ENCODE measurements at regions not wholly inside any gene's neighbourhood (a gene's known extent, or its start where the extent isn't known, plus 50 kb on each side); places are given as distances from the start of the nearest gene placed in this dataset.

DNA sequence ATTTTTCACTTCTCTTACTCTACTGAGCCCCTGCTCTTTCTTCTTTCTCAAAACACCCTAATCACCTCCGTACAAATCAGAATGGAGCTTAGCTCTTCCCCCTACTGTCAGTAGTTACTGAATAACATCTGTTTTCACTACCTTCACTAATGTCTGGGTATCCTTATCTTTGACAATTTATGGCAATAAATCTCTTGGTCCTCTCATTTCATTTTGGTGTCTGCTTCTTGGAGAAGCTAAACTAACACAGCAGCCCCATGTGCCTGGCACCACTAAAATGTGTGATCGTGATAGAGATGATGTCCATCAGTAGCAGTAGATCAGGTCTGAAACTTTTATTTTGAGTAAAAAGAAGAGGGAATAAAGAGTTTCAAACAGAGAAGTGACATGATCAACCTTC lies 496.5 kb downstream of the PID1 start:
- H3K4me1 Mint-ChIP-seq (ENCODE audit: low read depth) = no peaks in the 10 kb centered on the region
- H3K4me3 Mint-ChIP-seq = no peak overlapping the region
- no peak overlapping the region for H3K27ac Mint-ChIP-seq
- ATAC-seq (ENCODE audit: poor library complexity) = no peak
- Histone ChIP-seq H3K27me3 (ENCODE audit: control insufficient read depth in 1 of 2, insufficient read depth in 2 of 2, low read length in 2 of 2) (no peaks in the 10 kb centered on the region), H3K4me1 (ENCODE audit: insufficient read depth, low read length) (no peaks in the 10 kb centered on the region), H3K4me3 (ENCODE audit: low read length) (no peak overlapping the region), H3K9me3 (ENCODE audit: control insufficient read depth in 1 of 2, insufficient read depth in 1 of 2, low read length in 2 of 2) (no peaks in the 10 kb centered on the region), H3K36me3 (ENCODE audit: insufficient read depth, low read length) (no peaks in the 10 kb centered on the region), H3K27ac (ENCODE audit: low read depth in 1 of 2, low read length in 2 of 2) (no peak overlapping the region)
- no peaks in the 10 kb centered on the region for H3K27me3 Mint-ChIP-seq
- intact Hi-C loops (cut with DNase I, micrococcal nuclease) = no loop called here
- POLR2A ChIA-PET = no interaction called here
- no peaks in the 10 kb centered on the region for H3K36me3 Mint-ChIP-seq (ENCODE audit: low read depth)
- H3K9me3 Mint-ChIP-seq = peaks cover 2% of the 10 kb centered on the region
- CTCF ChIA-PET = interaction anchor here (0.6 kb wide), 1 partner anchor 718 kb away, joined by 3 read pairs; no protein-coding TSS in a partner anchor
- TF ChIP-seq, protein P1, sequence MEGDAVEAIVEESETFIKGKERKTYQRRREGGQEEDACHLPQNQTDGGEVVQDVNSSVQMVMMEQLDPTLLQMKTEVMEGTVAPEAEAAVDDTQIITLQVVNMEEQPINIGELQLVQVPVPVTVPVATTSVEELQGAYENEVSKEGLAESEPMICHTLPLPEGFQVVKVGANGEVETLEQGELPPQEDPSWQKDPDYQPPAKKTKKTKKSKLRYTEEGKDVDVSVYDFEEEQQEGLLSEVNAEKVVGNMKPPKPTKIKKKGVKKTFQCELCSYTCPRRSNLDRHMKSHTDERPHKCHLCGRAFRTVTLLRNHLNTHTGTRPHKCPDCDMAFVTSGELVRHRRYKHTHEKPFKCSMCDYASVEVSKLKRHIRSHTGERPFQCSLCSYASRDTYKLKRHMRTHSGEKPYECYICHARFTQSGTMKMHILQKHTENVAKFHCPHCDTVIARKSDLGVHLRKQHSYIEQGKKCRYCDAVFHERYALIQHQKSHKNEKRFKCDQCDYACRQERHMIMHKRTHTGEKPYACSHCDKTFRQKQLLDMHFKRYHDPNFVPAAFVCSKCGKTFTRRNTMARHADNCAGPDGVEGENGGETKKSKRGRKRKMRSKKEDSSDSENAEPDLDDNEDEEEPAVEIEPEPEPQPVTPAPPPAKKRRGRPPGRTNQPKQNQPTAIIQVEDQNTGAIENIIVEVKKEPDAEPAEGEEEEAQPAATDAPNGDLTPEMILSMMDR (IDR thresholded peaks at IDR 0.05) = no peak
- DNase-seq = no peak

DNA sequence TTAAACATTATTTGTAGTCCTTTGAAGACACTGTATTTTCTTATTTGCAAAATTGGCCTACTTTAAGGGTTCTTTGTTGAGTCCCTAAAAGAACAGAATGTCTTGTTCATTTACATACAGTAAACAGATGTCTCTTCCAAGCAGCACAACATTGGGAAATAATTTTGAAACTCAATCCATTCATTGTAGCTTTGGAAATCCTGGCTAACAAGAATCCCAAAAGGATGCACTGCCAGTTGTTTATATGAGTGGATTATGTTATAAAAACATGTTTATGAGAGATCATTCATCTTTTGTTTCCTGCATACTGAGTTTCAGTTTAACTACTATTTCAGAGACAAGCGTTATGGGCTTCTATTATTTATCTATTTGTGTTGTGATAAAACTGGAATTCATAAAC lies 499.3 kb downstream of the PID1 start:
- TF ChIP-seq, protein P1 (IDR thresholded peaks at IDR 0.05) = no peak
- ChIA-PET POLR2A (no interaction called here), CTCF (no interaction called here)
- intact Hi-C loops (cut with DNase I, micrococcal nuclease) = no loop called here
- Mint-ChIP-seq H3K4me1 (ENCODE audit: low read depth) (no peaks in the 10 kb centered on the region), H3K36me3 (ENCODE audit: low read depth) (no peaks in the 10 kb centered on the region), H3K4me3 (no peak overlapping the region), H3K27ac (no peak overlapping the region), H3K9me3 (peaks cover 2% of the 10 kb centered on the region), H3K27me3 (no peaks in the 10 kb centered on the region)
- no peak overlapping the region for H3K27ac ChIP-seq (ENCODE audit: low read depth in 1 of 2, low read length in 2 of 2)
- no peak overlapping the region for H3K4me3 ChIP-seq (ENCODE audit: low read length)
- no peaks in the 10 kb centered on the region for H3K36me3 ChIP-seq (ENCODE audit: insufficient read depth, low read length)
- H3K9me3 ChIP-seq (ENCODE audit: control insufficient read depth in 1 of 2, insufficient read depth in 1 of 2, low read length in 2 of 2) = no peaks in the 10 kb centered on the region
- ATAC-seq (ENCODE audit: poor library complexity) = no peak
- no peaks in the 10 kb centered on the region for H3K27me3 ChIP-seq (ENCODE audit: control insufficient read depth in 1 of 2, insufficient read depth in 2 of 2, low read length in 2 of 2)
- H3K4me1 ChIP-seq (ENCODE audit: insufficient read depth, low read length) = no peaks in the 10 kb centered on the region
- DNase-seq = no peak

DNA sequence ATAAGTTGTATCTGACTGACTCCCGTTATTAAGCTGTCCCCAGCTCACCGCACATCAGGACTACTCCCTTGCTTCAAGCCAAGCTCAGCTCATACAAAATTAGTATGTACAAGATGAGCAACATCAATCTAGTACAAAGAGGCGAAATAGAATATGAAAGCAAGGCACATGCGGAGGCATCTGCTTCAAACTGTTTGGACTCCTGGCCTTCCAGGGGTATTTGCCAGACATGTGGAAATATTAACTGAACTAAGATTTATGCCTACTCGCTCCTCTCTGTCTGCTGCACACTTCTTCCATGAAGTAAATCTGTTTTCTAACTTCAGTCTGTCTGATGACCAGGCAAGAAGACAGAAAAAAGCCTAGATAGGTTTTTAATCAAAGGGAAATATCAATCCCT lies 499.8 kb downstream of the PID1 start:
- Mint-ChIP-seq H3K9me3 (peaks cover 2% of the 10 kb centered on the region), H3K4me1 (ENCODE audit: low read depth) (no peaks in the 10 kb centered on the region), H3K27me3 (no peaks in the 10 kb centered on the region), H3K36me3 (ENCODE audit: low read depth) (no peaks in the 10 kb centered on the region), H3K4me3 (no peak overlapping the region), H3K27ac (no peak overlapping the region)
- DNase-seq (no peak), ATAC-seq (ENCODE audit: poor library complexity) (no peak)
- H3K36me3 ChIP-seq (ENCODE audit: insufficient read depth, low read length) = no peaks in the 10 kb centered on the region
- POLR2A ChIA-PET = no interaction called here
- no peaks in the 10 kb centered on the region for H3K4me1 ChIP-seq (ENCODE audit: insufficient read depth, low read length)
- CTCF ChIA-PET = no interaction called here
- intact Hi-C loops (cut with DNase I, micrococcal nuclease) = no loop called here
- H3K27ac ChIP-seq (ENCODE audit: low read depth in 1 of 2, low read length in 2 of 2) = no peak overlapping the region
- H3K4me3 ChIP-seq (ENCODE audit: low read length) = no peak overlapping the region
- TF ChIP-seq, protein P1 (IDR thresholded peaks at IDR 0.05) = no peak
- H3K27me3 ChIP-seq (ENCODE audit: control insufficient read depth in 1 of 2, insufficient read depth in 2 of 2, low read length in 2 of 2) = no peaks in the 10 kb centered on the region
- no peaks in the 10 kb centered on the region for H3K9me3 ChIP-seq (ENCODE audit: control insufficient read depth in 1 of 2, insufficient read depth in 1 of 2, low read length in 2 of 2)

All from CD4-positive, alpha-beta T cell (primary cell).